ENCODE measurements at regions not wholly inside any gene's neighbourhood (a gene's known extent, or its start where the extent isn't known, plus 50 kb on each side); places are given as distances from the start of the nearest gene placed in this dataset.
A peak's percentile ranks its signal among the peaks of the same experiment; 100 is the strongest.

GRCh38 chr20:22308934-22309333 is 275.4 kb downstream of the FOXA2 start:
- ATAC-seq, result no peak

- no peak for ATAC-seq
Observed at GRCh38 chr20:22307409-22307808, 277.0 kb downstream of the FOXA2 start.

- no peak for ATAC-seq
Observed at GRCh38 chr20:22305381-22305780, 279.0 kb downstream of the FOXA2 start.

- ATAC-seq, result no peak
Observed at GRCh38 chr20:22303523-22303922, 280.8 kb downstream of the FOXA2 start.

- ATAC-seq, result no peak
Observed at GRCh38 chr20:22302039-22302438, 282.3 kb downstream of the FOXA2 start.

GRCh38 chr20:22293886-22294285 is 290.5 kb downstream of the FOXA2 start:
- ATAC-seq, result no peak

- ATAC-seq, result no peak
Observed at GRCh38 chr20:22289442-22289841, 294.9 kb downstream of the FOXA2 start.

DNA sequence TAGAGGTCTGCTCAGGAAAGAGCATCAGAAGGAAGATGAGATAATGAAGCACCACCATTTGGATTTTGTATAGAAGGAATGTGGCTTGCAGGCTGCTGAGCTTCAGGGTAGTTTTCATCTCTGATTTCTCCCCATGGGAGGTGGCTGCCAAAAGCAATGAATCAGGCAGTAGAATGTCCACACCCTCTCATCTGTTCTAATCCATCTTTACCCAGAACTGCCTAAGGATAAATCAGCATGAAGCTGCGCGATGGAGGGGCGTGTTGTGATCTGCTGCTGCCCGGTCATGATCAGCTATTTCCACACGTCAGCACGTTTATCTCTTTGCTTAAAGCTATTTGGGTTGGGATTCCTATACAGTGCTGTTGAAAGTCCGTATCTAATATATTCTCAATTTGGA is 295.4 kb downstream of the FOXA2 start:
- peak; percentile 96 for ATAC-seq

DNA sequence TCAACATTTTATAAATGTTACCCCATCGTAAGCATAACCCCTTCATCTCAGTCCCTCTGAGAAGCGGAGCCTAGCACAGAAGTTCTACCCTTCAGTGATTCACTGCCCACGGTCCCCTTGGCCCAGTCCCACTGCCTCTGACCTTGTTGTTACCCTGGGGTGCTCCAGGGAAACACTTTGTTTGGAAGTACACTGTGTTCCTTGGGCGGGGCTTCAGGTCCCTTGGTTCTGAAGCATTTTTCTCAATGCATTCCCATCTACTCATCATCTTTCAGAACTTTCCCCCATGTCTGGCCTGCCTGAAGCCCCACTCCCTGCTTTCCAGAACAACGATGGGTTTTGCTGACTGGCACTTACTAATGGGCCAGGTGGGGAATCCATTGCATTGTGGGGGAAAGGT is 296.2 kb downstream of the FOXA2 start:
- peak; percentile 30 for ATAC-seq

GRCh38 chr20:22285555-22285954 is 298.8 kb downstream of the FOXA2 start:
- no peak for ATAC-seq

GRCh38 chr20:22282696-22283095 is 301.7 kb downstream of the FOXA2 start:
- no peak for ATAC-seq

GRCh38 chr20:22274330-22274729 is 310.0 kb downstream of the FOXA2 start:
- no peak for ATAC-seq

- ATAC-seq, result no peak
Observed at GRCh38 chr20:22268675-22269074, 315.7 kb downstream of the FOXA2 start.

GRCh38 chr20:22264917-22265316 is 319.5 kb downstream of the FOXA2 start:
- ATAC-seq, result no peak

DNA sequence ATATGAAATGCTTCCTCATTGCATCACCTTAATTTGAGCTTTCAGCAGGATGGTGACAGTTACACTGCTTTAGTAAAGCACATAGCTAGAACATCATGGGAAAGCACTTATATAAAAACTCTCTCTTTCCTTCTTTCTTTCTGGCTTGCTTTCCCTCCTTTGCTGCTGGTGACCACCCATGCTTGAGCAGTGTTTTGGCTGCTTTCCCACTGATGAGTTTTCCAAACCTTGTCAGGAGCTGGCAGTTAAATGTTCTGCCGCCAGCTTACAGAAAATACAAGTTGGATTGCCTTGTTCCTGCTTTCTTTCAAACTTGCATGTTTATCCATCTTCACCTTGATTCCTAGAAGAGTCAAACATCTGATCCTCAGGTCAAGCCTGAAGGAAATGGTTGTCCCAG is 323.9 kb downstream of the FOXA2 start:
- ATAC-seq, result no peak

- no peak for ATAC-seq
Observed at GRCh38 chr20:22257912-22258311, 326.5 kb downstream of the FOXA2 start.

DNA sequence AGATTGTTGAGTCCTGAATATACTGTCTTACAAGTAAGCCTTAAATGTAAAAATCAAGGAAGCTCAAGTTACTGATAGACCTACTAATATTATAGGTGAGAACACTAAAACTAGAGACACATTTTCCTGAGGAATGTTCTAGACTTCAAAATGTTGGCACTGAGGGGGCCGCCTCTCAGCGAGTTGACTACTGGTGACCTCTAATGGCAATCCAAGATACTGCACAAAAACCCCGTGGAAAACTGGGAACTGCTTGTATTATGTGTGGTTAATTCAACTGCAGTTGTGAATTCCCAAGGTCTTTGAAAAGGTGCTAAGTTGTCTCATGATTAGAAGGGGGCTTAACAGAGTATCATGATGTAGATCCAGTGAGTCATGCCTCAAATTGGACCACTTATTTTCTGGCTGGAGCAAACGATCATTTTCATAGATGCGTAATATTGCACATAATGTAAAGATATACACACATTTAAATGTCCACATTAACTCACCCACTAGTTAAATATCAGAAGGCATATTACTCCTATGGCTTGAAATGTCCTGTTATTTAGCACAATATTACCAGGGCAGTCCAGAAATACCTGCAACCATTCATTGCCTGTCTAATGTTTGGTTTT is 336.2 kb downstream of the FOXA2 start:
- no peak for ATAC-seq

GRCh38 chr20:22245139-22245538 is 339.2 kb downstream of the FOXA2 start:
- ATAC-seq, result no peak

DNA sequence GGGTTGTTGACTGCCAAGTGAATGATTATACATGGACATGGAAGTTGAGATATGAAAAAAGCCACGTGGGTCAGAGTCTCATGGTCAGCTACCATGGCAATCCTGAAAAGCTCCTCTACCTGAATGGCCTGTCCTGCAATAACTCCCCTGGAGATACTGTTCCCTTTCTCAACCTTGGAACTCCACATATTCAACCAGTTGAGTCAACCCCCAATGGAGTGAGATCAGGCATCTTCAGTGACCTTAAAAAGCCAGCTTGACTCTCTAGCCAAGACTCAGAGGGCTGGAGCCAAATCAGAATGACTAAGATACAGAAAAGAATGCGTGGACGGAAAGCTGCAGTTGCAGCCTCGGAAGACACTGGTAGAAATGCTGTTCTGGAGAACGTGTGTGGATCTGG is 341.3 kb downstream of the FOXA2 start:
- no peak for ATAC-seq

DNA sequence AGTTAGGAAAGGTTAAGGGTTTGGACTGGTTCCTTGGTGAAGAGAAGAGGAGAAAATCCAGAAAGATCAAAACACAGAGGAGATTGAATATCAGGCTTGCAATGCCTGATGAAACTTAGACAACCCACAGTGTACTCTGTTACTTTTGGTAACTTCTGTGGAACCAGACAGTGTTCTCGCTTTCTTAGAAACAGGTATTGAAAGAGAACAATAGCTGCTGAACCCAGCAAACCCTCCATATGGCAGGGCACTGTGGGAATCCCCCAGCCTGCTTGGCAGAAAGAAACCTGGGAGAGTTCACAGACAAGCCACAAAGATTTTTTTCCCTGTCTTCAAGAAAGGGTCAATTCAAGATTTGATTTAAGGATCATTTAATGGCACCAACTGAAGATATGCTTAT is 342.8 kb downstream of the FOXA2 start:
- no peak for ATAC-seq

- no peak for ATAC-seq
Observed at GRCh38 chr20:22232923-22233322, 351.4 kb downstream of the FOXA2 start.

DNA sequence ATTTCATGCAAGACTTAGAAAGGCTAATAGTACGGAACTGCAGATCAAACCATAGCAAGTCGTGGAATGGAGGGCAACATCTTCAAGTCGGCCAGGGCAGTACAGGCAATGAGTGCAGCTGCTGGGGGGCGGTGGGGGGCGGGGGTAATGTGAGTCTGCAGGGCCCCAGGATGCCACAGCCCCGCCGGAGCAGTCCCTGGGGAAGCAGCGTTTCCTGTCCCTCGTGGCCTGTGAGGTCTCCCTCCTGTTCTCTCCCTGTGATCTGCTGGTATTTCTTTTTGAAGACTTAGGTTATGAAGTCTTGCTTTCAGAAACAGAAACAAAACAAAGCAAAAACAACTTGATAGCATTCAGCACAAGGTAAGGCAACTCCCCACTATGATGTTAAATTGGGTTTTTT is 351.9 kb downstream of the FOXA2 start:
- no peak for ATAC-seq

DNA sequence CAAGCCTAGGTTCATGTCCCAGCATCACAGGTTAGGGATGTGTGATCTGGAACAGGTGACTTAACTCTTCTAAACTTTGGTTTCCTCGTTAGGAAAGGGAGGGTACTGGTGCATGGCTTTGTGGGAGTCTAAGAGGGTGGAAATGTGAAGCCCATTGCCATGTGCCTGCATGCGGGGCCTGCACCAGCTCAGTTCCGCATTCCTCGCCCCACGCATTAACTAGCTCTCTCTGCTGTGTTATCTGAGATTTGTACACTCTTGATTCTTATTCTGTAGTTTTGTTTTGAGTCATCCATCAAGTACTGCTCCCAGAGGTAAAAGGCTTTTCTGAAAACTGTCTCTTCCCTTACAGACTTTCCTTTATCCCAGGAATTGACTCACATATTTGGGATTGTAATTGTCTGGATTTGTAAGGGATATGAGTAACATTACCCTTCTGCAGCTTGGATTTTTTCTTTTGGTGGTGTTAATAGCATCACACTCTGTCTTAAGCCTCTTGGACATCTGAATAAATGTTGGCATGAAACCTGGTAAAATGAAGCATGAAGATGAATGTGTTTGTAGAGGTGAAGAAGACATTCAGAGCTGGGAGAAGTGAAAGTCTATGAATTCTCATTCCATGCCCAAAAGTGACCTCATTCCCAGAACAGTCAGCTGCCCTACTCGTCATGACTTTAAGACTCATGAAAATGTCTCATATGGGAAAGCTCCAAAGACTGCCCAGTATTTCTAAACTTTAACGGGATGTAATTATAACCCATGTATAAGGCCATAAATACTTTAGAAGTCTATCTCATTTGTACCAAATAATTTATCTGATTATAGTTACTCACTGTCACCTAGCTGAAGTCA is 357.3 kb downstream of the FOXA2 start:
- no peak for ATAC-seq

DNA sequence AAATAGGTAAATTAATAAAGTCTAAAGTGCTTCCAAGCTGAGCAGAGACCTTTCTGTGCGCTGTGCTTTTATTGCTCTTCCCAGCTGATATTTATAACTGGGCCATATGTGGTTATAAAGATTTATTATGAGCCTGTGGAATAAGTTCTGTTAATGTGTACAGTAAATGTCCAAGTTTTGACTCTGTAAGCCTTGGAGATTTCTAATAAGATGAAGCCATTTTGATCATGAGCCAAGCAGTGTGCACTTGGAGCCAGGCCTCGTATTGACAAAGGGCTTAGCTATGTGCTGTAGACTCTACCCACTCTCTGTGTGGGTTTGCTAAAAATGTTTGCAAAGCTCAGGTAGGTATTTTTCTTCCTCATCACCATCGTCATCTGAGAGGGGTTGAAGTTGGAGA is 361.1 kb downstream of the FOXA2 start:
- ATAC-seq, result no peak

Data from esophagus mucosa (tissue), 1 donor.